T-helper 2 cell treated with Interferon-gamma antibody and Interleukin-4, amounts not matched to agents 100 ng/mL and 5 ng/mL, for 36 hours (primary cell): ENCODE measurements at regions not wholly inside any gene's neighbourhood (a gene's known extent, or its start where the extent isn't known, plus 50 kb on each side); places are given as distances from the start of the nearest gene placed in this dataset.

Source experiments
- intact Hi-C: fragments of 100-400 bp; cut with micrococcal nuclease; formaldehyde crosslinking; loops from one replicate; pipeline ENCODE4 v1.15.1; 2023

DNA sequence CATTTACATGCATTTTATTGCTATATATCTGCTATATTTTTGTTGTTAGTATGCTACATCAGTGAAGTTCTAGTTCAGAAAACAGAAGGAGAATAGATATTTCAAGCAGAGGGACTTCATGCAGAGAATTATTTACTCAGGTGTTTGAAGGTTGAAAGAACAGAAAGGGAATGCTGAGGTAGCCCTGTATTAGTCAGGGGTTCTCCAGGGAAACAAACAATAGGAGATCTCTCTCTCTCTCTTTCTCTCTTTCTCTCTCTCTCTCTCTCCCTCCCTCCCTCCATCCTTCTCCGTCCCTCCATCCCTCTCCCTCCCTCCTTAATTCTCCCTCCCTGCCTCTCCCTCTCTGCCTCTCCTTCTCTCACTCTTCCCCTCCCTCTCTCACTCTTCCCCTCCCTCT is 114.3 kb upstream of the TDRD3 start:
- intact Hi-C loops = no loop called here

GRCh38 chr13:60286707-60287106 is 110.3 kb upstream of the TDRD3 start:
- intact Hi-C loops = no loop called here

DNA sequence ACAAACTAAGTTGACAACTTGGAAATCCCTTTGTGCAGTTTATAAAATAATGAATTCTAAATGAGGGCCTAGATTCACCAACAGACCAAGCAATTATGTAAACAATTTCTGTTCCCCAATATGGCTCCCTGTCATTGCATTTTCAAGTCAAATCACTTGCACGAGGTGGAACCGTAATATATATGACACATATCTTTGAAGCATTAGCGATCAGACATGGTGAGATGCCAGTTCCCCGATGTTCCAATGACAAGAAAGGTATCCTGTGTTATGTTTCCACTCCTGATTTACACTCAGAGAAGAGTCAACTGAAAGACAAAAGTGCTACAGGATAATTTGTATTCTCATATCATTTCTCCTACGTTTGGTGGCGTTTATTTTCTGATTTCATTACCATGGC is 108.5 kb upstream of the TDRD3 start:
- intact Hi-C loops = no loop called here

DNA sequence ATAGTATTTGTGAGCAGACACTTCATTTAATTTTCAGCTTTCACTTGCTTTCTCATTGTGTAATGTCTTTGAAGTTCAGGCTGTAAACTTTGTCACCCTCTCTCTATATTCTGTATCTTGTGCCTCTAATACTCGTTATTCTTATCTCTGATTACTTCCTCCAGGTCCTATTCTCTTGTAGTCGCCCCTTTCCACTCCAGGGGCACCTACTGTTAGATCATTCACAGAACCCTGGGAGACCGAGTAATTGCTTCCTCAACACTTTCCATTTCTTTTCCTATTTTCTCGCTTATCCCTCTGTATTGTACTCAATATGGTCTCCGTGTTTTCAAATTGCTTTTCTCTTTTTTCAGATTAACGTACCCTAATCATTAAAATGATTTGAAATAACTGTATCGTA is 93.9 kb upstream of the TDRD3 start:
- intact Hi-C loops = no loop called here

GRCh38 chr13:60311527-60311926 is 85.5 kb upstream of the TDRD3 start:
- intact Hi-C loops = no loop called here

- intact Hi-C loops = no loop called here
Measured at GRCh38 chr13:60312851-60313505, 84.0 kb upstream of the TDRD3 start.

DNA sequence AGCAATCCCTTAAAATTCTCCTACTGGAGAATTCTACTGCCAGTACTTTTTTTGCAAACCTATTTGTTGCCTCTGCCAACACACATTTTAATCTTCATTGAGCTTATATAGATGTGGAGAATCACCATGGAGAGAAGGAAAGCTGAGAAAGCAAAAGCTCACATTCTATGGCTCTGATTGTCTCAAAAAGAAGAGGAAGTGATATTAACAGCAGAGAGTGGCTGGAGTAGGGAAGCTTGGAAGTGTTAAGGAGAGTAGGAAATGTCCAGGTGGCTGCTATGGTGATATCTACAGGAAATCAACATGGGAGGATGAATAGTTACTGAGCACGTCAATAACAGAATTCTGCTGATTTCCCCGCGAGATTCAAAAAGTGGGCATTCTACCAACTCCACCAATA is 78.8 kb upstream of the TDRD3 start:
- intact Hi-C loops = no loop called here

DNA sequence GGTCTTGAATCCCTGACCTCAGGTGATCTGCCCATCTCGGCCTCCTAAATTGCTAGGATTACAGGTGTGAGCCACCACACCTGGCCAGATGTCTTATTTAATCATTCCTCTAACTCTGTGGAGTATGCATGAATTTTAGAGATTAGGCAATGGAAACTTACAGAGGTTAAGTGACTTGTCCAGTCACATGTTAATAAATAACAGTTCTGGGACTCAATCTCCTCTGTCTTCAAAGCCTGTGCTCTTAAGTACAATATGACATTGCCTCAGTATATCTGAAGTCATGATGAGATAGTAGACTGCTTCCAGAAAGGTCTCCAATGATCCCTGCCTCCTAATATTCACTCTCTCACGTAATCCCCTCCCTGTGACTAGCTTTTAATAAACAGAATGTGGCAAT is 72.9 kb upstream of the TDRD3 start:
- intact Hi-C loops = no loop called here

- intact Hi-C loops = no loop called here
Measured at GRCh38 chr13:60326273-60326672, 70.7 kb upstream of the TDRD3 start.

GRCh38 chr13:60327511-60327910 is 69.5 kb upstream of the TDRD3 start:
- intact Hi-C loops = no loop called here

DNA sequence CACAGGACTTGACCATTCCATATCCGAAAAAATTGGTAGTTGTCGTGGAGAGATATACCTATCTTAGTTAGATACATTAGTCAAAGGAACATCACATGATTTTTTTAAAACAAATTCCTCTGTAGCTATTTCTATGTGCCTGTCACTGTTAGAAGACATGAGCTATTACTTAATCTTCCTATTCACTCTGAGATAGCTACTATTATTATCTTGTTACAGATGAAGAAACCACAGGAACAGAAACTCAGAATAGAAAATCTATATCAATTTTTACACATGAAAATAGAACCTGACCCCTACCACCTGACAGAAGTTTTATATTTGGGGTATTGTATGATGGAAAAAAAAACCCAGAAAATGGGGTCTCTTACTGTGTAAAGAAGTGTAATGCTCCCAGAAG is 68.9 kb upstream of the TDRD3 start:
- intact Hi-C loops = no loop called here

- intact Hi-C loops = no loop called here
Measured at GRCh38 chr13:60329221-60329923, 67.6 kb upstream of the TDRD3 start.

DNA sequence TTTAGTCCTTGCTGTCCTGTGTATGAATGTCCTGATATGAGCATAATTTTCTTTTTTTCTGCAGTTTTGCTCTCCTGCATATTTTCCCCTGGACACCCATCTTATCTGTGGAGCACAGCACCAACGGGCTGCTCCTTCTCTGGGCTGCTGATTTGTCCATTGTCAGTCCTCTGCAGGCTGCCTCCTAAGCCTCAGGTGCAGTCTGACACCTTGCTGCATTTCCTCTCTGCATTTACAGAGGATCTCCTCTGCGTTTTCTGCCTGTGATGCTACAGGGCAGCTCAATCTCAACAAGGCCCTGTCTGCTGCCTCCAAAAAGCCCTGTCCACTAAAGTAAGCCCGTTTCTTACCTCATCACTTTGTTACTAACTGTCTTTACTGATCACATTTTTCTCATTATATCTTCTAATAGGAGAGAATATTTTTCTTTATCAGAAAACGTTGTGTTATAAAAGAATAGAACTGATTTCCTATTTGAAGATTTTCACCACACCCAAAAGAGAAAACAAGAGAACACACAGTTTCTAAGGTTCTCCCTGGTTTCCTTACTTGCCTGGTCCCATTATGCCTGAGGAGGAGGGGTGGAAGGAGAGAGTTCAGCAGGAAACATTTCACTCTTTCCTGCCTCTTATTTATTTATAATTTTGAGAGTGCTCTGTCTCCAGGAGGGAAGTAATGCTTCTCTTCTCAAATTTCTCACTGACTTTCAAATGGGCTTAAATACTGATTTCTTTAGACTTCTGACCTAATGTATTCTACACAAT is 65.6 kb upstream of the TDRD3 start:
- intact Hi-C loops = no loop called here

DNA sequence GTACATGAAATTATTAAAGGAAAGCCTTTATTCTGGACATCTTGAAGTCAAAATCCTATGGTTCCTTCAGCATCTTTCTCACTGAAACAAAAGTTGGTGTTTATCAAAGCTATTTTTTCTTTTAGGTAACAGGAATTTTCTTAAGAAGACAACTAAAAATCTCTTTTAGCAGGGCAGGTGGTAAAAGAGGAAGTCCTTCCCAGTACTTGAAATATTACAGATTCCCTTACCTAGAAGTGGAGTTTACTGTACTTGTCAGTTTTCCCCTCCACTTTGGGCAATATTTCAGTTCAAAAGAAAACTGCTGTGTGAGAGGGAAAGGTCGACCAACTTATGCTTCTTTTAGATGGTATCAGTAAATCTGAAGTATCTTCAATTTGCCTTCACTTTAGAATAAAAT is 64.3 kb upstream of the TDRD3 start:
- intact Hi-C loops = no loop called here

DNA sequence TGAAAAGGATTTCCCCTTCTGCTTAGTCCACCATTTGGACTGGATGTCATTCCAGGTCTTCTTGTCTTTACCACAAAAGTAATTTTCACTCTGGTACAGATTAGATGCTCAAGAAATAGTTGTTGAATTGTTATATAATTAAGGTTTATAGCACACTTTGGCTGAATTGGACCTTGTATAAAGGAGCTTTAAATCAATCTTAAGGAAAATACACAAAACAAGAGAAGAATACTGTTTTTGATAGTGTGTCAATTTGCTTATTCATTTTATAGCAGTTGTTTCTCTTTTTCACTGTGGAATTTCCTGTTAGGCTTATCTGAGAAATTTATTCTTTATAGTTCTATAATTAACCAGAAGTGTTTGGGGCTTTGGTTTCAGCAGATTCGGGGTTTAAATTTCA is 62.7 kb upstream of the TDRD3 start:
- intact Hi-C loops = loop anchor here (2.0 kb wide), 1 partner anchor 944 kb away; no protein-coding TSS in a partner anchor

DNA sequence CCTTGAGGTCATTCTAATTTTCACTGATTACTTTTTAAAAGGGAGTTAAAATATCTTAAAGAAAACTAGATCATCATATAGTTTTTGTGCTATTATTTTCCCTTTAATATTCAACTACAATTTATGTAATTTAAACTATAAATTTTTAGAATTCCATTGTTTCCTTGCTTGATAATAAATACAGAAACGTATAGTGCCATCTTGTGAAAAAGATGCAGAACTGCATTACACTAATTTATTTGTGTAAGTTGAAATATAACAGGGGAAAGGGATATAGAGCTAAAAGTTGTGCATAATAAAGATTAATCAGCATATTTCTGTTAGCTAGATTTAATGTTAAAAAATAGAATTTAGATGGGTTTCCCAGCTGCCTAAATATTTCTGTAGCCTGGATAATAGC is 61.5 kb upstream of the TDRD3 start:
- intact Hi-C loops = loop anchor here (1.0 to 2.0 kb wide), 2 partner anchors 655 to 945 kb away; no protein-coding TSS in a partner anchor

- intact Hi-C loops = no loop called here
Measured at GRCh38 chr13:60338754-60339153, 58.3 kb upstream of the TDRD3 start.

GRCh38 chr13:60343978-60344377 is 53.0 kb upstream of the TDRD3 start:
- intact Hi-C loops = no loop called here

- intact Hi-C loops = no loop called here
Measured at GRCh38 chr13:60347174-60347573, 49.8 kb upstream of the TDRD3 start.
